NCI-H748 (cell line): ENCODE measurements at regions not wholly inside any gene's neighbourhood (a gene's known extent, or its start where the extent isn't known, plus 50 kb on each side); places are given as distances from the start of the nearest gene placed in this dataset.

ENCODE experiments used
- DNase-seq: peaks from one replicate; lab custom pipeline; 2025; ENCODE audit not compliant: unreplicated experiment; lab: John Stamatoyannopoulos, UW

DNA sequence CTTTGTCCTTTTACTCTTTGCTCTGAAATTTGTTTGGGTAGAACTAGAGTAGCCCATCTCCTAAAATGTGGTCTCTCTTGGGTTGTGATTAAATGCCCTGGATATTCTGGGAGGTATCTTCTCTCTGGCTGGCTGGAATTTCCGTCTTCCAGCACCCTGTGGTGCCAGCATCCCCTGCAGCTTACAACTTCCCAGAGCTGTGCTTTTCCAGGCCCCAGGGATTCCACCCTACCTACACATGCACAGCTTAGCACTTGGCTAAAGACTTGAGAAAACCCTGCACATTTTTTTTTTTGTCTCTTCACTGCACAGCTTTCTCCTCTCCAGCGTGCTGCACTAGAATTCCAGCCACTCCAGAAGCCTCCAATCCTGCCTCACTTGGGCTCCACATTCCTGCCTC is 334.7 kb downstream of the IRS2 start:
- DNase-seq: no peak

DNA sequence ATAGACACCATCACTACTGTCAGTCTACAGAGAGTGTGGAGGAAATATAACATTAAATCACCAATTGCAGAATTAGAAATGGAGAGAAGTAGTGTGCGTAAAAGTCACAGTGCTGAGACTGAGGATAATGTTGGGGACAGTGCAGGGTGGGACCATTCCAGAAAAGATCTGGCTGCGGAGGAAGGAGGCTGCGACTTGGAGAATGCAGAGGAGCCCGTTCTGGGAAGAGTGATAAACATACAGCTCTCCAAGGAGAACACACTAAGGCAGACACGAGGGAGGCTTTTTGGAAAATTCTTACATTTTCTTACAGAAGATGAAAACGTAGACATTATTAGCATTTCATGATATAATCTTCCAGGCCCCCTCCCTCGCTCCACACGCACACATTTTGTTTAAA is 337.8 kb downstream of the IRS2 start:
- no peak for DNase-seq

DNA sequence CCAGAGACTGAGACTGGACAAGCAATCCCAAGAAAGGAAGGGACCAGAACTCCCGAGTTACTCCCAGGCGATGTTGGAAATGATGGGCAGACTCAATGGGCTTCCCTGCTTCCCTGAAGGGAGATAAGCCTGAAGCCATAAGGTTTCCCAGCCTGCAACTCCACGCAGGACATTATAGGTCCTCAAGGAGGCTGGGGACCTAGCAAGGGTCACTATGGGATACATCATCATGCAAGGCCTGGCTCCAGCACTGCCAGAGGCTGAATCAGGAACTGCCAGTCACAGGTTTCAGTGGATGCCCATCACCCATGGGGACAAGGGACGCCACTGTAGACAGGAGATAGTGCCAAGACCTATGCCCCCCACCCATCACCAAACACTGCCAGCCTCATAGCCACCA is 338.7 kb downstream of the IRS2 start:
- DNase-seq: no peak

DNA sequence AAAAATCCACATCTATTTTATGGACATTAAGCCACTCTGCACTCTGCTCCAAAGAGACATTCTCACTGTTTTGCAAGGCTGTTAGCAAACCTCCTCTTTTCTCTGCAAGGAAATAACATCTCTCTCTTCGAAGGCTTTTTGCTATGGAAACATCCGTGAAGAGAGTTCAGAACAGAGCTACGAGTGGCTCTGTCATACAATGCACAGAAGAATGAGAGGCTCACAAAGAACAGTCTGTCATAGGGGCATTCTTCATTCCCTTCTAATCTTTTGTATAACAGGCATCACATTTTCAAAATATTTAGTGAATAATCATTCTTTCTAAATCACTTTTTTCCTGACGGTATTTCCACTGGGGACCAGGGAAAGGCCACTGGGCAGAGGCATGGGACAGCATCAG is 346.1 kb downstream of the IRS2 start:
- DNase-seq: no peak

DNA sequence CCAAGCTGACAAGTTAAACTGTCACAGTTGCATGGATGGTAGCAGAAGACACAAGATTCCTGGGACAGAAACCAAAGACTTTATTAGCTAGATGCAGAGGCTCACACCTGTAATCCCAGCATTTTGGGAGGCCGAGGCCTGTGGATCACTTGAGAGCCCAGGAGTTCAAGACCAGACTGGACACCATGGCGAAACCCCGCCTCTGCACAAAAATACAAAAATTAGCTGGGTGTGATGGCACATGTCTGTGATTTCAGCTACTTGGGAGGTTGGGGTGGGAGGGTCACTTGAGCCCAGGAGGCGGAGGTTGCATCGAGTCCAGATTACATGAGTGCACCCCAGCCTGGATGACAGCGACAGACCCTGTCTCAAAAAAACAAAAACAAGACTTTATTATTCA is 346.6 kb downstream of the IRS2 start:
- DNase-seq: no peak

DNA sequence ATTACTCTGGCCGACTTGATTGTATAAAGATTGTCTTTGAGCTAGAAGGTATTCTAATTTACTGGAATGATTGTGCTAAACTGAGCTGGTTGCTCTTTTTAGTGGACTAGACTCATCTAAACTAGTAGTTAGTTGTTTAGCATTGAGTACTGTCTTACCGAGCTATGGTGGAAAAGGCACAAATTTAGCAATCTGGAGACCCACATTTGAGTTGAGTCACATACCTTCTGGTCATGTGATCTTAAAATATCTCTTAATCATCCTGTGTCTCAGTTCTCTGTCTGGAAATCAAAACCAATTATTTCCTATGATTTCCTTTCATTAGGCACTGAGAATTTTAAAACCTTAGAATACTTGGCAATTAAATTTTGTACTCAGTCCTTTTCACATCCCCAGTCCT is 349.5 kb downstream of the IRS2 start:
- no peak for DNase-seq

DNA sequence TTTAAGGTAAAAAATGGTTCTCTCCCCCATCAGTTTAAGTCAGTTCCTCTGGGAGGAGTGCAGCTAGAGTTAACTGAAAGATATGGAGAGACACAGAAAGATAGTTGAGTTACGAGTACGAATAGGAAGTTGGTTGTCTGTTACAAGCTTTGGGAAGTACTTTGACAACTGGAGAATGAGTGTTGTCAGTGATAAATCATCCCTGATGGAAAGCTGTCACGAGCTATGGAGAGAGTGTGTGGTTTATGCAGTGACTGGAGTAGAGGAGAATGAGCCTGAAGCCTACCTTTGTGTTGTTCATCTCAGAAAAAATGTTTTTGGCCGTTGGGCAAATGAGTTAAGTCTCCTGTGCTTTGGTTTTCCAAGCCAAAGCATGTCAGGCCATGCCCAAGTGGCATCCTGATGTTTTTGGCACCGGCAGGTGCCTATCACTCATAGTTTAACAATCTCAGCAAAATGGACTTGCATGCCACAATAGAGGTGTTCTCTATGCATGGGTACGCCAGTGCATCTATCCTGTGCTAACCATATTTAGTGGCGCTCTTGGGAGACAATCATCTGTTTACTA is 350.2 kb downstream of the IRS2 start:
- DNase-seq: no peak

DNA sequence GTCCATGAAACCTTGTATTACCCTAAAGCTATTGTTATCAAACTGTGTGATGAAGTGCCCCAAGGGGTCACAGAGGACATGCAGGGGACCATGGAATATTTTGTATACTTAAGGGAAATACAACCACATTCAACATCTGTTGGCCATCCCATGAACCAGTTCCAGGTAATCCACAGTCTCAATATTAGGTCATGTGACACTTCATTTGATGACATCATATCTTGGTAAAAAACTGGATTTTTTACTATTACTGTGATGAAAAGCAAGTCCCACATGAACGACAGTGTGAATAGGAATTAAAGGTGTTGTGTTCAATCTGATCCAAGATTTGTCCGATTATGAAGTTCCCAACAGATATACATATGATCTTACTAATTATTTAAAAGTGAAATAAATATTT is 355.2 kb downstream of the IRS2 start:
- no peak for DNase-seq

DNA sequence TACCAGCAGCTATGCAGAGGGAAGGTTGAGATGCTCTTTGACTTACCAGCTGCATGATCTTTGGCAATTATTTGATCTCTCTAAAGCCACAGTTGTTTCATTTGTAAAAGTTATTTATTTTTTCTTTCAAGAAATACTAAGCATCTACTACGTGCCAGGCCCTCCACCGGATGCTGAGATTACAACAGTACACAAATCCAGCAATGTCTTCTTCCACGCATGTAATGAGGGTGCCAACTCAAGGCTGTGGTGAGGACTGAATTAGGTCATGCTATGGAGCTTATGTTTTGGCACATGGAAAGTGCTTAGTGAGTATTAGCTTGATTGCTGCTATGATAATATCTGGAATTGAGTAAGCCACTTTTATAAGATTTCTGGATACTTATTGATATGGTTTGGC is 358.2 kb downstream of the IRS2 start:
- no peak for DNase-seq

DNA sequence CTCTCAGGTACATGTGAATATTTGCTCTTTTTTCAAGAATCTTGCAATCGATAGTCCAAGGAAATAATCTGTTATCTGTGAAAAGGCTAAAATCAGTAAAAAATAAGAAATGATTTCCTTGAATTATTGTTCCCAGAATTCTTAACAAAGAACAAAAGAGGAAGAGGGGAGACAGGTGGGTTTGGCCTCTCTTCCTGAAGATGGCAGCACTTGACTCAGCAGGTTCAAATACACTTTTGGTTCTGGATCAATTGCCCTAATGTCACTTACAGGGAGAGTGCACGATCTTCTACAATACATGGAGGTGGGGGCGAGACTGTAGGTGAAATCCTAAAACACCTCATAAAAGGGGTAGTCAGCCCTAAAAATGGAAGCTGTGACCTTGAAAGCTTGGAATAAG is 358.7 kb downstream of the IRS2 start:
- no peak for DNase-seq

DNA sequence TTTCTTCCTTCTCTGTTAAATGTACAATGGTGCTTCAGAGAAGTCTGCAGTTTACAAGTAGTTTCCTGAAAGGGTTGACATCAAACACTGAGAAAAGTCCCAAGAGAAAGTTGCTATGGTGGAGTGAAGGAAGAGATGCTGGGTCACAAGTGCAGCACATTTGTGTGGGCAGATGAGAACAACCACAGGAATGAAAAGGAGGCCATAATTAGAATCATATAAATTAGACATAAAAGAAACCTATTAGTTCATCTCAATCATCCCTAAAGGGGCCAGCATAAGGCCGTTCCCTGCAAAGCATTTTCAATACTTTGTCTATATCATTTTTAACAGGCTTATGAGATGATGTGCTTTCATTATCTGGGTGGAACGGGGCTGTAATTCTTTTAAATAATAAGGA is 359.2 kb downstream of the IRS2 start:
- no peak for DNase-seq

DNA sequence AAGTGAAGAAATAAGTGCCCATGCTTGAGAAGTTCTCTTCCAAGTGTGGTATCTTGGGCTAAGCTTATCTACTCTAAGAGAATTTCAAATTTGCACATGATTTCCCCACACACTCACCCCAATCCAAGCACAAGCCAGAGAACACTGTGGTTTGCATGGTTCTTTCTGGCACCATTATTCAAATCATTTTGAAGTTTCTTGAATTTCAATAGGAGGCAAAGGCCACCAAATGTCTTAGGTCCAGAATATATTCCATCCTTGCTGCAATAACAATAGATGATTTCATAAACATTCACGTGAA is 359.7 kb downstream of the IRS2 start:
- DNase-seq: no peak

DNA sequence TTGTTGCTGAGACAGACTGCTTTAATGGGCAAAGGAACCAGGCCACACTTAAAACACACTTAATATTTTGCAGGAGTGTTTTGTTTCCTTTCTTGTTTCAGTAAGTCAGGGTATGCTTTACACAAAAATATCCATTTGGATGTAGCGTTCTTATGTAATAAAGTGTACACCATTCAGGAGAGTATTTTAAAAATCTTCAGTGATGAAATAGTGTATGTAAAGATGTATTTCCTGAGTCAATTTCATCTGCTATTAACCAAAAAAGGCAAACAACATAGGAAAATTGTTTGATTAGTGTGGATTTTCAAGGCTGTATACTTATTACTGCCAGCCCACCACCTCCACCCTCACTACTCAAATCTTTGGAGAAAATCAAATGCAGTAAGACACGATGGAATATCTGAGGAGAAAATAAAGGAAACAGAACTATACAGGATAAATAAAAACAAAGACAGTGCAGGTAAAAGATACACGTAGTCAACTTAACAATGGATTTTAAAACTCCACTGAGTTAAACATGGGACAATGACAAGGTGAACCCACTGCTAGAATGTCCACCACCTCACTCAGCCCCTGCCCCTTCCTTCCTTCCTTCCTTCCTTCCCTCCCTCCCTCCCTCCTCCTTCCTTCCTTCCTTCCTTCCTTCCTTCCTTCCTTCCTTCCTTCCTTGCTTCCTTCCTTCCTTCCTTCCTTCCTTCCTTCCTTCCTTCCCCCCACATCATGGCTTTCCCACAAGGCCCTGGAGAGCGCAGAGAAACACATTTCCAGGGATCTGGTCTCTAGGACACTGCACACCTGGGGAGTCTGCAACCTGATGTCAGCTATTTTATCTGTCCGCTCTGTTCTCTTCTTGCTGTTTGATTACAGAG is 360.3 kb downstream of the IRS2 start:
- DNase-seq: no peak

DNA sequence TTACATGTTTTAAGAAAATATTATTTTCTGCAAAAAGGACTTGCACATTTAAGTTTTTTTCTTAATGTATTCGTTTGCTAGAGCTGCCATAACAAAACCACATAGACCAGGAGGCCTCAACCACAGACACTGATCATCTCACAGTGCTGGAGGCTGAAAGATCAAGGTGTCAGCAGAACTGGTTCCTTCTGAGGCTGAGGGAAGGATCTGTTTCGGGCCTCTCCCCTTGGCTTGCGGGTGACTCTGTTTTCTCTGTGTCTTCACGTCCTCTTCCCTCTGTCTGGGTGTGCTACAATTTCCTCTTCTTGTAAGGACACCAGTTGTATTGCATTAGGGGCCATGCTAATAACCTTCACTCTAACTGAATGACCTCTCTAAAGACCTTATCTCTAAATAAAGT is 364.2 kb downstream of the IRS2 start:
- no peak for DNase-seq

DNA sequence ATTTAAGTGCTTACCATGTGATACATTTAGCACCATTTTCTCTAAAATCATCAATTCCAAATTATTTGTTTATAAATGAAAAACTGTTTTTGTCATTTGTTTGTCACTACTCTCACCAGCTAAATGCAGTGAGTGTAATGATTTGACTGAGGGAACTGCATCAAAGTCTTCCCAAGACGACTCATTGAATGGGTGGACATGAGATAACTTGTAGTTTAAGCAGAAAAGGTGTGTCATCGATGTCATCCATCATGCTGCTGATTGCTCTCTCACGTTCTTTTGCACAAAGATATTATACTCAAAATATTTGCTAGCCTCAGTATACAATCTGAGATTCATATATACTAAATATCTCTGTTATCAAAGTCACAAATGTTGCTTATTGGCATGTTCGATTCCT is 366.5 kb downstream of the IRS2 start:
- no peak for DNase-seq

DNA sequence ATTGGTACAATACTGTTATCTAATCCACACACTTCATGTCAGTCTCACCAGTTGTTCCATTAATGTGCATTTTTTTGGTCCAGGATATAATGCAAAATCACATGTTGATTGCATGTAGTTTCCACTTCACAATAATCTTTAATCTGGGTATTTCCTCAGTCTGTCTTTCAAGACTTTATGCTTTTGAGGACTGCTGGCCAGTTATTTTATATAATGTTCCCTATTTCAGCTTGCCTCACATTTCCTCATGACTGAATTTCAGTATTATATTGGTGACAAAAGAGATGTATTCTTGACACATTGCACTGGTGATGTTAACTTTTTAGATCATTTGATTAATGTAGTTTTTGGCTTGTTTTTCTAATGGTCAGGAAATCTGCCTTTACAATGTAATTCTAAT is 368.3 kb downstream of the IRS2 start:
- no peak for DNase-seq

DNA sequence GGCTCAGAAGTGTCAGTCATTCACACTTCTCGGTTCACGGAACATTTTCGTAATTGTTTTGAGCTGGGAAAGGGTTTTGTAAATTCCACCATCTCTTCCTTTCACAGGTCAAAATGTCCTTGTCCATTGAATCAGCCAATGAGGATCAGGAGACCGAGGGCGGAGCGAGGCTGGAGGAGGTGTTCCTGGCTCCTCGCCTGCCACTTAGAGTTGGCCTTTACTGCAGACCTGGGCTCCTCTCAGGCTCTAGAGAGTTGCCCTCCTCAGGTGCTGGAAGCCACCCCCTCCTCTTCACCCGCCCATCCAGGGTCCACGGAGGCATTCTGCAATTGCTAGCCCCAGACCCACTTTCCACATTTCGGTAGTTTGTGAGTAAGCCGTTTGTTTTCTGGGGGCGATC is 370.4 kb downstream of the IRS2 start:
- no peak for DNase-seq

DNA sequence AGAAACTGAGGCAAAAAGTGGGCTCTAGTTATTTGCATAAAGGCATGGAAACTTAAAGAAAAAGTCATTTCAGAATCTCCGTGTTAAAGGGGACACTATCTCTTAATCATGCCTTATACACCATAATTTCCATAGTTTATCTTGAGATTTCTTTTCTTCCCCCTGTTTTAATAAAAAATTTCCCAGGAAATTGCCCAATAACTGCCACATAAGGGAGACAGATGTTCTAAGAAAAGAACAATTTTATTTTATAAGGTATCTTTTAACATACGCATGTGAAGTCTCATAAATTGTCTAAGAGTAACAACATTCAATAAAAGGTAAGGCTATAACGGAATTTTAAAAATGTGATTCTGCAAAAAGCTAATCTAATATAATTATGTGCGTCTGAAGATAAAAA is 371.3 kb downstream of the IRS2 start:
- no peak for DNase-seq

DNA sequence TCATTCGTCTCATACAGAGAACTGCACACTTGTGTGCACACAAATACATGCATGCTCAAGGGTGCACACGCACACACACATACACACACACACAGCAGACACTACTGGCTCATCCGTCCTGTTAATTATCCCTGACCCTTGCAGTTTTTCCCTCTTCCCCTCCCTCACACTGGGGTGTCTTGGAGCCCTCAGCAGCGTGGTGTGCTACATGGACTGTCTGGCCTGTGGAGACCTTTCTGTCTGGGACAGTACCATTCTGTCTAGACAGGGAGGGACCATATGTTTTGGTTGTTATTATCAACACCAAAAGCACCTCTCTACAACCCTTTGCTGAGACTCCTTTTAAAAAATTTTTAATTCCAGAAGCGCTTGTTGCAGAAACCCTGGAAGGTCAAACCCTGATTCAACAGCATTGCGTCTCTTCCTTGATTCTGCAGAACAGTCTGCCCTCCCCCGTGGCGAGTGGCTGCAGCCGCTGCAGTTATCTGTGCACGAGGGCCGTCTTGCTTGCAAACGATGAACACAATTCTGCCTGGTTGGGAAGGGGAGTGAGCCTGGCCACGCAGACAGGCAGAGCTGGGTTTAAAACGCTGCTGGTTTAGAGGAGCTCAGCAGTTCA is 374.0 kb downstream of the IRS2 start:
- DNase-seq: peak; percentile 84

DNA sequence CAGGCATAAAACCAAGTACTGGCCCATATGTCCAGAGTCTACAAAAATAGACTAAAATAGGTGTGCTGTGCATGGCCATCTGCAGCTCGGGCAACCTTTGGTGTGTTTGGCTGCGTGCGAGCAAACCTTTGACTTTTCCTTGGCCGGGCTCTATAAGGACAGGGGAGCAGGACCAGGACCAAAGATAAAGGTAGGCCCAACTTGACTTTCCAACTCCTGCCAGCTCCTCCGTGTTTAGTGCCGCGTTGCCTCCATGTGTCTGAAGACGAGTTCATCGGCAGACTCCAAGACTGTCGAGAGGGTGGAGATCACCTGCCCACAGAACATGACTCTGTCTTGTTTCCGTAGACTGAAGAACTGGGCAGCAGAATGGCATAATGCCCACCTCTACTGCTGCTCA is 375.5 kb downstream of the IRS2 start:
- DNase-seq: no peak

DNA sequence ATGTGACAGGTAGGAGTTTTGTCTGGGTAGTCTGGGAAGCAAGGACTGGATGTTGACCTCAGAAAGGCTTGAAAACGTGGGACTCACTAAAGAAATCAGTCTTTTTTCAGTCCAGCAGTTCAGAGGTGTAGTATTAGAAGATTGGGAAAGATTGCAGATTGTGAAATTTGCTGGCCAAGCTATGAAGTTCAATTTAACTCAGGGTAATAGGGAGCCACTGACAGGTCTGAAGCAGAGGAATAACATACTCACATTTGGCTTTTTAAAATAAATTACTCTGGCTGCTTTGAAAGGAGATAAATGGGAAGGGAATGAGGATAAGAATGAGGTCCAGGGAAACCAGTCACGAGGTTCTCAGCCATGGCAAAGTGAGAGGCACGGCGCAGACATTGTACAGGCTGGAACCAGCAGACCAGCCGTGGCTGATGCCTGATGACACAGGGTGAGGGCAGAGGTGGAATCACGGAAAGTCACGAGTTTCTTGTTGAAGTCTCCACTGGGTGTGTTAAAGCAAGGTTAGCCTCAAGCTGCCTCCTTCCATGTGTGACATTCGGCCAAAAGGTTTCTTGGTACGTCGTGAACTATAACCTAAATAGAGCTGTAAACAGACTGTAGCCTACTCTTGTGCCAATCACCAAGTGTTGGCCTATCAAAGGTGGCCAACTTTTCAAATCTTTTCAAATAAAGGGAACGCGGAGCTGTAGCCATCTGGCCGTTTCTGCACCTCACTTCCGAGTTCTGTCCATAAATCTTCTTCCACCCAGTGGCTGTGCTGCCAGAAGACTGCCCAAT is 377.6 kb downstream of the IRS2 start:
- DNase-seq: no peak
